ENCODE measurements at regions not wholly inside any gene's neighbourhood (a gene's known extent, or its start where the extent isn't known, plus 50 kb on each side); places are given as distances from the start of the nearest gene placed in this dataset.

DNA sequence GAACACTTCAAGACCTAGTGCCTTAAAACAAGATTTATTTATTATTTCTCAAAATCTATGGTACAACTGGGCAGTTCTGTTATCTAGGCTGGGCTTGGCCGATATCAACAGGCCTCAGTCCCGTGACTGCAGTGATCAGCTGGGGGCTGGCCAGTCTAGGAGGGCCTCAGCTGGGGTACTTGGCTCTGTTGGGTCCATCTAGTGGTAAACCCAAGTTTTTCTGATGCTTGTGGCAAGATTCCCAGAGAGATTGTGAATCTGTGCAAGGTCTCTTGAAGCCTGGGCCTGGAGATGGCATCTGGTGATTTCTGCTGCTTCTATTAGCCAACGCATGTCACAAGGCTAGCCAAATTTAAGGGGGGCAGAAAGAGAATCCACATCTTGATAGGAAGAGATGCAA lies 482.4 kb upstream of the SGO1 start:
- TF ChIP-seq, protein P1, sequence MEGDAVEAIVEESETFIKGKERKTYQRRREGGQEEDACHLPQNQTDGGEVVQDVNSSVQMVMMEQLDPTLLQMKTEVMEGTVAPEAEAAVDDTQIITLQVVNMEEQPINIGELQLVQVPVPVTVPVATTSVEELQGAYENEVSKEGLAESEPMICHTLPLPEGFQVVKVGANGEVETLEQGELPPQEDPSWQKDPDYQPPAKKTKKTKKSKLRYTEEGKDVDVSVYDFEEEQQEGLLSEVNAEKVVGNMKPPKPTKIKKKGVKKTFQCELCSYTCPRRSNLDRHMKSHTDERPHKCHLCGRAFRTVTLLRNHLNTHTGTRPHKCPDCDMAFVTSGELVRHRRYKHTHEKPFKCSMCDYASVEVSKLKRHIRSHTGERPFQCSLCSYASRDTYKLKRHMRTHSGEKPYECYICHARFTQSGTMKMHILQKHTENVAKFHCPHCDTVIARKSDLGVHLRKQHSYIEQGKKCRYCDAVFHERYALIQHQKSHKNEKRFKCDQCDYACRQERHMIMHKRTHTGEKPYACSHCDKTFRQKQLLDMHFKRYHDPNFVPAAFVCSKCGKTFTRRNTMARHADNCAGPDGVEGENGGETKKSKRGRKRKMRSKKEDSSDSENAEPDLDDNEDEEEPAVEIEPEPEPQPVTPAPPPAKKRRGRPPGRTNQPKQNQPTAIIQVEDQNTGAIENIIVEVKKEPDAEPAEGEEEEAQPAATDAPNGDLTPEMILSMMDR (IDR thresholded peaks at IDR 0.05) = no peak
- Histone ChIP-seq H3K4me3 (no peak overlapping the region), H3K9me3 (no peaks in the 10 kb centered on the region), H3K36me3 (no peaks in the 10 kb centered on the region), H3K27ac (no peak overlapping the region), H3K27me3 (no peaks in the 10 kb centered on the region), H3K4me1 (peaks cover 0 to 25% (median 5%) of the 10 kb centered on the region in 4 donors)
- no peak for DNase-seq
- intact Hi-C loops (cut with DNase I; ENCODE audit: low total_unique reads) = no loop called here

DNA sequence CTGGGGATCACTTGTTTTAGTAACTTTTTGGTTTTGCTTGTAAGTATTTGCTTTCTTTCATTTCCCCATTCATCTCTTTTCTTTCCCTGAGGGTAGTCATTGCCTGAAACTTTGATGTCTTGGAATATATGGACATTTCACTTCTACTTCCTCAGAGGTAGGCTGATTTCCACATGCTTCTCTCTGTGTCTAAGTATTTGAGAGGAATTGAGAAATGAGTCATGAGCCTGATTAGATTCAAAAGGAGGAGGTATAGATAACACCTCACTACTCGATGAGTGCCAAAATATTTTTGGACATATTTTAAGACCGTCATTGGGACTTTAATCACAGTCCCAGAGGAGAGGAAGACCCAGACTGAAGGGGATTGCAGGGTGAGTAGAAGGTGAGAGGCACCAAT lies 480.1 kb upstream of the SGO1 start:
- TF ChIP-seq, protein P1 (IDR thresholded peaks at IDR 0.05) = no peak
- no peaks in the 10 kb centered on the region for H3K9me3 ChIP-seq
- no peak for DNase-seq
- H3K4me1 ChIP-seq = peaks cover 0 to 25% (median 5%) of the 10 kb centered on the region in 4 donors
- no peak overlapping the region for H3K27ac ChIP-seq
- intact Hi-C loops (cut with DNase I; ENCODE audit: low total_unique reads) = no loop called here
- H3K27me3 ChIP-seq = no peaks in the 10 kb centered on the region
- no peak overlapping the region for H3K4me3 ChIP-seq
- H3K36me3 ChIP-seq = no peaks in the 10 kb centered on the region

DNA sequence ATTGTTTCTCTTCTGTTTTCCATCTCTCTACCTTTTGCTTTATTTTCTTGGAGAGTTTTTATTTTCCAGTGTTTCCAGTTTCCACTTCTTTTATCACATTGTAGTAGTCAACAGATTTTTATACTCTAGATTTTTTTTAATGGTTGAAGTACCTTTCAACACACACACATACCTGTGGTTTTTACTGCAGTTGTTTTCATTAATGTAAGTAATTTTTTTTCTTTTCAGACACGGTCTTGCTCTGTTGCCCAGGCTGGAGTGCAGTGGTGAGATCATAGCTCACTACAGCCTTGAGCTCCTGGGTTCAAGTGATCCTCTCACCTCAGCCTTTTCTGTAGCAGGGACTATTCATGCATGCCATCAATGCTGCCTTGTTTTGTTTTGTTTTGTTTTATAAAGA lies 472.5 kb upstream of the SGO1 start:
- H3K4me3 ChIP-seq = no peak overlapping the region
- TF ChIP-seq, protein P1 (IDR thresholded peaks at IDR 0.05) = no peak
- H3K27ac ChIP-seq = no peak overlapping the region
- H3K36me3 ChIP-seq = no peaks in the 10 kb centered on the region
- no peaks in the 10 kb centered on the region for H3K27me3 ChIP-seq
- intact Hi-C loops (cut with DNase I; ENCODE audit: low total_unique reads) = no loop called here
- peaks cover 0 to 7% (median 0%) of the 10 kb centered on the region in 3 donors for H3K9me3 ChIP-seq
- H3K4me1 ChIP-seq = no peaks in the 10 kb centered on the region
- DNase-seq = no peak

DNA sequence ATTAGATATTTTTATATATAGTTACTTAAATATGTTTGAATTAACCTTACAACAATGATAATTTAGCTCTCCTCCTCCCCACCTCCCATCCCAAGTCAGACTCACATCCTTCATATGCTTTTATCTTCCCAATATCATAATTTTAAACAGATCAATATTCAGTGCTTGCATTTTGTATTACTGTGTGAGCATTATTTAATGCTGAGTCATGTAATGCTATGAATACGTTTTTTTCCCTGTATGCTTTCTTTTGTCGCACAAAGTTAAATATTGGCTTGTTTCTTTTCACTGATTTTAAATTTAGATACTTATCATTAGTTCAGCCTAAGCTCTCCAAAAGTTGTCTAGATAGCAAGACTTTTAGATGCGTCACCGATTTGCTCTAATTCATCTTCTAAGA lies 471.6 kb upstream of the SGO1 start:
- TF ChIP-seq, protein P1 (IDR thresholded peaks at IDR 0.05) = no peak

DNA sequence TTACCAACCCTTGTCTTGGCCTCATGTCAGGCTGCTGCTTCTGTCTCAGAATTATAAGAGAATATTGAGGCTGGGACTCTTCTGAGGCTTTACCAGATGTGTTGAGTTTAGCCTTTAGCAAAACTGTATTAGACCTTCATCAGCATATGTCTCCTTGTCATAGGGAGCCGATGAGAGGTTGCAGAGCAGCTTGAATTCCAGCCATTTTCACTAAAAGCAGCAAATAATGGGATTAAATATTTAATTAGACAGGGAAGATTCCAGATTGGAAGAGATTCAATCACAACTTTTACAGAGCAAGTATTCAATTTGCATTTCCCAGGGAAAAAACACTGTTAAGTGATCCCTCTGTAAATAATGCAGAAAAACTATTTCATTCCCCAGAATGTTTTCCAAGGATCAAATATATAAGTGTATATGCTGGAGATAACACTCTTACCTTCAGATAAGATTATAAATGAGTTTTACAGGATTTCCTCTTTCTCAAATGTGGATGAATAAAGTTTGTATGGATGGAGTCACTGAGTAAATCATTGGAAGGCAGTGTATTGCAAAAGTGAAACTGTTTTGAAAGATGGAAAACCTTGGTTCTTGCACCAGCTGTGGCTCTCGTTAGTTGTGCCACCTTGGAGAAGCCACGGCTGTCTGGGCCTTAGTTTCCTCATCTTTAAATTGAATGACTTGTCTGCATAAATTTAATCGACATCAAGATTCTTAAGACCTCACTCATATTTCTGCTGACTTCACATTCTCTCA lies 466.4 kb upstream of the SGO1 start:
- no peaks in the 10 kb centered on the region for H3K4me1 ChIP-seq
- H3K9me3 ChIP-seq = peaks cover 0 to 7% (median 0%) of the 10 kb centered on the region in 3 donors
- H3K4me3 ChIP-seq = no peak overlapping the region
- intact Hi-C loops (cut with DNase I; ENCODE audit: low total_unique reads) = no loop called here
- no peaks in the 10 kb centered on the region for H3K27me3 ChIP-seq
- no peaks in the 10 kb centered on the region for H3K36me3 ChIP-seq
- no peak overlapping the region for H3K27ac ChIP-seq
- TF ChIP-seq, protein P1 (IDR thresholded peaks at IDR 0.05) = no peak
- no peak for DNase-seq

More for the DNA sequence above, 471.6 kb upstream of the SGO1 start:
- H3K4me1 ChIP-seq = no peaks in the 10 kb centered on the region
- H3K36me3 ChIP-seq = no peaks in the 10 kb centered on the region
- intact Hi-C loops (cut with DNase I; ENCODE audit: low total_unique reads) = no loop called here
- no peaks in the 10 kb centered on the region for H3K27me3 ChIP-seq
- H3K27ac ChIP-seq = no peak overlapping the region
- DNase-seq = no peak
- H3K4me3 ChIP-seq = no peak overlapping the region
- peaks cover 0 to 7% (median 0%) of the 10 kb centered on the region in 3 donors for H3K9me3 ChIP-seq

All from tibial artery (tissue), 4 donors.